GM12865 (cell line): ENCODE measurements at regions not wholly inside any gene's neighbourhood (a gene's known extent, or its start where the extent isn't known, plus 50 kb on each side); places are given as distances from the start of the nearest gene placed in this dataset.

Experiments used
- DNase-seq: peaks from one replicate; pipeline ENCODE4 v3.0.0; 2010; ENCODE audit warnings: low read depth
- H3K4me3 ChIP-seq: 2 replicates; pipeline ENCODE4 v1.5.1; 2011; ENCODE audit warnings: mild to moderate bottlenecking, low read depth, low read length, control low read depth
- CTCF ChIP-seq: IDR thresholded peaks from 2 replicates; pipeline ENCODE4 v1.5.1; 2011; ENCODE audit warnings: low read length, control low read depth, low read depth, inconsistent platforms; ENCODE audit not compliant: insufficient read depth; ENCODE audit errors: missing control alignments

GRCh38 chr1:2879026-2879425, 77.5 kb upstream of the TTC34 start:
- no peak for TF ChIP-seq CTCF
- no peak for DNase-seq
- no peak overlapping the region for H3K4me3 ChIP-seq

- no peak for TF ChIP-seq CTCF
- H3K4me3 ChIP-seq: no peak overlapping the region
- no peak for DNase-seq
These were observed 78.1 kb upstream of the TTC34 start for GRCh38 chr1:2879591-2879990.

- DNase-seq: no peak
- TF ChIP-seq CTCF: no peak
- no peak overlapping the region for H3K4me3 ChIP-seq
These were observed 78.6 kb upstream of the TTC34 start for GRCh38 chr1:2880086-2880485.

GRCh38 chr1:2880812-2881295, 79.4 kb upstream of the TTC34 start:
- no peak for DNase-seq
- H3K4me3 ChIP-seq: no peak overlapping the region
- no peak for TF ChIP-seq CTCF

- no peak for DNase-seq
- TF ChIP-seq CTCF: no peak
- no peak overlapping the region for H3K4me3 ChIP-seq
These were observed 80.1 kb upstream of the TTC34 start for GRCh38 chr1:2881556-2881955.

GRCh38 chr1:2882966-2883696, 81.6 kb upstream of the TTC34 start:
- DNase-seq: no peak
- TF ChIP-seq CTCF: no peak
- no peak overlapping the region for H3K4me3 ChIP-seq

GRCh38 chr1:2885001-2885400, 83.5 kb upstream of the TTC34 start:
- no peak for TF ChIP-seq CTCF
- no peak overlapping the region for H3K4me3 ChIP-seq
- no peak for DNase-seq
